Astrocyte (in vitro differentiated cells and primary cell): ENCODE measurements at regions not wholly inside any gene's neighbourhood (a gene's known extent, or its start where the extent isn't known, plus 50 kb on each side); places are given as distances from the start of the nearest gene placed in this dataset.
A peak's percentile ranks its signal among the peaks of the same experiment; 100 is the strongest.

Source experiments
- DNase-seq: peaks from one replicate; pipeline ENCODE4 v3.0.0-alpha.2; 2010; ENCODE audit warnings: low read depth
- FAIRE-seq: peaks from 2 replicates; lab custom pipeline; 2011; peaks lifted over from hg19 to GRCh38; lab: Jason Lieb, UNC
- H2AFZ ChIP-seq: 2 replicates; pipeline ENCODE4 v1.6.0; 2012; ENCODE audit warnings: low read depth, low read length, inconsistent platforms
- H3K27ac ChIP-seq: 2 replicates; pipeline ENCODE4 v1.5.1; 2011; ENCODE audit warnings: low read depth, low read length, inconsistent platforms
- H3K27me3 ChIP-seq: 2 replicates; pipeline ENCODE4 v1.6.0; 2011; ENCODE audit warnings: low read length, inconsistent platforms; ENCODE audit not compliant: insufficient read depth
- H3K36me3 ChIP-seq: 2 replicates; pipeline ENCODE4 v1.5.1; 2011; ENCODE audit warnings: low read length, inconsistent platforms; ENCODE audit not compliant: insufficient read depth
- H3K4me1 ChIP-seq: 2 replicates; pipeline ENCODE4 v1.5.1; 2011; ENCODE audit warnings: low read length, inconsistent platforms; ENCODE audit not compliant: insufficient read depth
- H3K4me2 ChIP-seq: 2 replicates; pipeline ENCODE4 v1.6.0; 2012; ENCODE audit warnings: low read length, inconsistent platforms
- H3K4me3 ChIP-seq: 2 replicates; pipeline ENCODE4 v1.5.1; 2011; ENCODE audit warnings: low read depth, mild to moderate bottlenecking, low read length, inconsistent platforms; ENCODE audit not compliant: insufficient read depth
- H3K79me2 ChIP-seq: 2 replicates; pipeline ENCODE4 v1.6.0; 2012; ENCODE audit warnings: mild to moderate bottlenecking, low read length, inconsistent platforms; ENCODE audit not compliant: insufficient read depth
- H3K9ac ChIP-seq: 2 replicates; pipeline ENCODE4 v1.6.0; 2012; ENCODE audit warnings: mild to moderate bottlenecking, low read length, inconsistent platforms
- H3K9me3 ChIP-seq: 2 replicates; pipeline ENCODE4 v1.5.1; 2012; ENCODE audit warnings: low read depth, mild to moderate bottlenecking, low read length, inconsistent platforms; ENCODE audit not compliant: insufficient read depth
- H4K20me1 ChIP-seq: 2 replicates; pipeline ENCODE4 v1.6.0; 2012; ENCODE audit warnings: low read length, inconsistent platforms; ENCODE audit not compliant: insufficient read depth
- H3K27ac Mint-ChIP-seq: one replicate; pipeline ENCODE4 v1.8.0; 2021; ENCODE audit warnings: mild to moderate bottlenecking, mixed read lengths; ENCODE audit not compliant: unreplicated experiment
- H3K27me3 Mint-ChIP-seq: one replicate; pipeline ENCODE4 v1.8.0; 2021; ENCODE audit warnings: low read depth, mixed read lengths; ENCODE audit not compliant: unreplicated experiment
- H3K36me3 Mint-ChIP-seq: one replicate; pipeline ENCODE4 v1.8.0; 2021; ENCODE audit warnings: low read depth, mixed read lengths; ENCODE audit not compliant: unreplicated experiment
- H3K4me1 Mint-ChIP-seq: one replicate; pipeline ENCODE4 v1.8.0; 2021; ENCODE audit warnings: low read depth, mixed read lengths; ENCODE audit not compliant: unreplicated experiment
- H3K4me3 Mint-ChIP-seq: one replicate; pipeline ENCODE4 v1.8.0; 2021; ENCODE audit warnings: mild to moderate bottlenecking, moderate library complexity, mixed read lengths; ENCODE audit not compliant: unreplicated experiment
- H3K9me3 Mint-ChIP-seq: one replicate; pipeline ENCODE4 v1.8.0; 2021; ENCODE audit warnings: mild to moderate bottlenecking, mixed read lengths; ENCODE audit not compliant: unreplicated experiment
- CTCF ChIP-seq: IDR thresholded peaks from 2 replicates; pipeline ENCODE4 v1.5.1; 2011; ENCODE audit warnings: low read depth, mild to moderate bottlenecking, inconsistent platforms, low read length, moderate library complexity; ENCODE audit not compliant: insufficient read depth
- EZH2 ChIP-seq: IDR thresholded peaks from 2 replicates; pipeline ENCODE4 v1.6.1; 2012; ENCODE audit warnings: mild to moderate bottlenecking, low read length, inconsistent platforms; ENCODE audit not compliant: insufficient read depth

GRCh38 chrX:13487731-13488505 lies 81.5 kb upstream of the EGFL6 start:
- DNase-seq, result peak; percentile 87

GRCh38 chrX:13485167-13485566 lies 84.2 kb upstream of the EGFL6 start:
- Mint-ChIP-seq H3K4me1 (peaks cover 20% of the 10 kb centered on the region), H3K27ac (no peak overlapping the region), H3K36me3 (no peaks in the 10 kb centered on the region), H3K4me3 (no peak overlapping the region), H3K27me3 (no peaks in the 10 kb centered on the region), H3K9me3 (no peaks in the 10 kb centered on the region)
- FAIRE-seq, result no peak
- Histone ChIP-seq H3K4me2 (no peak overlapping the region), H2AFZ (no peak overlapping the region), H3K4me3 (no peak overlapping the region), H3K27me3 (no peaks in the 10 kb centered on the region), H3K79me2 (no peaks in the 10 kb centered on the region), H3K4me1 (peaks cover 28% of the 10 kb centered on the region), H3K9ac (no peak overlapping the region), H4K20me1 (no peaks in the 10 kb centered on the region), H3K27ac (no peak overlapping the region), H3K9me3 (no peaks in the 10 kb centered on the region), H3K36me3 (no peaks in the 10 kb centered on the region)
- DNase-seq, result no peak
- TF ChIP-seq CTCF (no peak), EZH2 (no peak)

More at GRCh38 chrX:13487731-13488505, 81.5 kb upstream of the EGFL6 start:
- Mint-ChIP-seq H3K9me3 (no peaks in the 10 kb centered on the region), H3K27ac (peak overlapping the region; percentile 97), H3K4me1 (peaks cover 20% of the 10 kb centered on the region), H3K27me3 (no peaks in the 10 kb centered on the region), H3K4me3 (no peak overlapping the region), H3K36me3 (no peaks in the 10 kb centered on the region)
- TF ChIP-seq CTCF (peak; percentile 29), EZH2 (no peak)
- FAIRE-seq, result peak; percentile 99
- no peaks in the 10 kb centered on the region for H3K9me3 ChIP-seq
- peaks cover 28% of the 10 kb centered on the region for H3K4me1 ChIP-seq
- H3K4me3 ChIP-seq, result no peak overlapping the region
- peak overlapping the region; percentile 90 for H3K9ac ChIP-seq
- no peaks in the 10 kb centered on the region for H3K27me3 ChIP-seq
- peak overlapping the region; percentile 68 for H3K4me2 ChIP-seq
- H3K36me3 ChIP-seq, result no peaks in the 10 kb centered on the region
- H2AFZ ChIP-seq, result no peak overlapping the region
- no peaks in the 10 kb centered on the region for H4K20me1 ChIP-seq
- H3K27ac ChIP-seq, result peak overlapping the region; percentile 99
- H3K79me2 ChIP-seq, result no peaks in the 10 kb centered on the region

- Histone ChIP-seq H3K79me2 (no peaks in the 10 kb centered on the region), H3K36me3 (no peaks in the 10 kb centered on the region), H3K27ac (no peak overlapping the region), H3K4me3 (no peak overlapping the region), H3K4me1 (peaks cover 18% of the 10 kb centered on the region), H3K9ac (no peak overlapping the region), H3K27me3 (no peaks in the 10 kb centered on the region), H3K9me3 (no peaks in the 10 kb centered on the region), H2AFZ (no peak overlapping the region), H3K4me2 (no peak overlapping the region), H4K20me1 (no peaks in the 10 kb centered on the region)
- Mint-ChIP-seq H3K27ac (no peak overlapping the region), H3K4me3 (no peak overlapping the region), H3K36me3 (no peaks in the 10 kb centered on the region), H3K9me3 (no peaks in the 10 kb centered on the region), H3K27me3 (no peaks in the 10 kb centered on the region), H3K4me1 (peaks cover 16% of the 10 kb centered on the region)
- no peak for DNase-seq
- no peak for FAIRE-seq
- TF ChIP-seq EZH2 (no peak), CTCF (no peak)
These were observed 85.6 kb upstream of the EGFL6 start for GRCh38 chrX:13483773-13484172.
